ENCODE measurements at regions not wholly inside any gene's neighbourhood (a gene's known extent, or its start where the extent isn't known, plus 50 kb on each side); places are given as distances from the start of the nearest gene placed in this dataset.

DNA sequence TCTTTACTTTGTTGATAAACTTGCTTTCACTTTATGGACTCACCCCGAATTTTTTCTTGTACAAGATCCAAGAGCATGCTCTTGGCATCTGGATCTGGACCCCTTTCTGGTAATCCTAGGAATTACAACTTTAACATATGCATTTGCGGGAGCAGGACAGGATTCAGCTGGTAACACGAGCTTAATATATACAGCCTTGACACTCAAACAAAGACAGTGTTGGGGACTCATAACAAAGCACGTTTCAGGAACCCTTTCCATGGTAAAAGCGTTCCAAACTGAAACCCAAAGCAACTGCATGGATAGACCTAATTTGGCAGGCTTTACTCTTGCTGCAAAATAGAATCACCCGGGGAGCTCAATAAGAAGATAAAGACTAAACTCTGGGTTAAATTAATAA, 349.7 kb upstream of the AMELY start:
- DNase-seq: no peak

DNA sequence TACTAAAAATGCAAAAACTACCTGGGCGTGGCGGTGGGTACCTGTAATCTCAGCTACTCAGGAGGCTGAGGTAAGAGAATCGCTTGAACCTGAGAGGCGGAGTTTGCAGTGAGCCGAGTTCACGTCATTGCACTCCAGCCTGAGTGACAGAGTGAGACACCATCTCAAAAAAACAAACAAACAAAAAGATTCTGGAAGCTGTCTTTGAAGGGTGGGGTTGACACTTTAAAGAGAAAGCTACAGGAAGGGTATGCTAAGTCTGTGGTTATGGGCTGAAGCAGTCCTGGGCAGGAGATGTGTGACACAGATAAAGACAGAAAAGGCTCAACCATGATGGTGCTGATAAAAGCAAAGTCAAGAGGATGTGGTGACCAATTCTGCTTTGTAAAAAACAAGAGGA, 328.5 kb upstream of the AMELY start:
- no peak for DNase-seq

DNA sequence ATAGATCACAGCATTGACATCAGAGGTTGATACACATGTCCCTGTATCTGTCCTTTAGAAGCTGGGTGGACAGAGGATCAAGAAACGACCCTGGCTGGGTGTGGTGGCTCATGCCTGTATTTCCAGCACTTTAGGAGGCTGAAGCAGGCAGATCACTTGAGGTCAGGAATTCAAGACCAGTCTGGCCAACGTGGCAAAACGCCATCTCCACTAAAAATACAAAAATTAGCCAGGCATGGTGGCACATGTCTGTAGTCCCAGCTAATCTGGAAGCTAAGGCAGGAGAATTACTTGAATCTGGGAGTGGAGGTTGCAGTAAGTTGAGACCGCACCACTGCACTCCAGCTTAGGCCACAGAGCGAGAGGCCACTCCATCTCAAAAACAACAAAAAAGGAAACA, 300.4 kb upstream of the AMELY start:
- DNase-seq: no peak

DNA sequence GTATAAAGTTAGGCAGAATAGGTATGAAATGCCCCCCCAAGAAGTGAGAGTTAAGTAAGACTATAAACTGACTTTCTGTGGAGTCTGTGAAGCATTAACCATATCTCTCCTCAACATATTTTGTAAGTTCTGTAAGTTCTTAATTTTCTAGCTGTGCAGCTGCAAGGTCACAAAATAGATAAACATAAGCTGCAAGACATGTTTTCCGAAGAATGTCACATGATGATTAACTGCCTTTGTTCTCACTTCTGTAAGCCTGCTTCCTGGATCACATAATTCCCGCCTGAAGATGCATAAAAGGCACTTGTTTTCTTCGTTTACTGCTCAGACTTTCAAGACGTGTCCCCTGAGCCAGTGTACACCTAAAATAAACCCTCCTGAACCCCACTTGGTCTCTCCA, 292.9 kb upstream of the AMELY start:
- DNase-seq: no peak

DNA sequence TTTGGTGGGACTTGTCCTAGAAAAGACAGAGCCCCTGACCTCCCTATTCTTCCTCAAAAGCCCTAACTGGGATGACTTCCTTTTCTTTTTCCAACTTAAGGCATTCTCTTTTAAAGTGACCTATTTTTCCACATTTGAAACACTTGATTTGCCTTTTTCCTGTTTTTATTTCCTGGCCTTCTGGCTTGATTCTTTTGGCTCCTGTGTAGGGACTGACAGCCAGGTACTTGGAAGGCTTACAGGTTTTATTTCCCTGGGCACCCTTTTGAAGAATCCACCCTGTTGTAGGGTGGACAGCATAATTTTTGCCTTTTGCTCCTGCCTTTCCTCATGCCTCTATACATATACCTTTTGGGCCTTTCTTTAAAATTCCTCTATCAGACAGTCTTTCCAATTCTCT, 271.0 kb upstream of the AMELY start:
- no peak for DNase-seq

DNA sequence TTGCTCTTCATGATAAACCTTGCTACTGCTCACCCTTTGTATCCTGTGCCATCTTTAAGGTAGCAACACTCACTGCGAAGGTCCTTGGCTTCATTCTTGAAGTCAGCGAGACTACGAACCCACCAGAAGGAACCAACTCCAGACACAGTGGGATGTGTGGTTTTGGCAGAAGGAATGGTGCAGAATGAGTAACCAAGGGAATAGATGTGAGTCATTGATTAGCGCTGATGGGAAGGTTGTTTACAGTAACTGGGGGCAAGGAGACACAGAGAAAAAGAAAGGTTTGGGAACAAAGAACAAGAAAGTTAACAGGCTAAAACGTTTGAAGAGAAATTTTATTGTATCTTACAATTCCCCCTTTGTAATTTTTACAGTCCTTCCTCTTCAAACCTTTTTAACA, 266.1 kb upstream of the AMELY start:
- peak in 1 of 51 donors; percentile 0 for DNase-seq

DNA sequence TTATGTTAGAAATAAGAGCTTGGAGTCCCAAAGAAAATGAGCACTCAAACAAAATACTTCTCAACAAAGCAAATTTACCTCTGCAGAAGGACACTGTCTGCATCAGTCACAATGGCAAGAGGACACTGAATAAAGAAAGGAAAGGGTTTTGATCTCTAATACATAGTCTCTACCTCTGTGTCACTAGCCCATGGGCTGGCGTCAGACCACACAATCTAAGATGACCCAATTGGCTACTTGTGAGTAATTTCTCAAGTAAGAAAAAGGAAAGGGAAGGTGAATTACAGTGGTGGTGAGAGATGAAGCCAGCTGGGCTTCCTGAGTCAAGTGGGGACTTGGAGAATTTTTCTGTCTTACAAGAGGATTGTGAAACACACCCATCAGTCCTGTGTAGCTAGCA, 257.9 kb upstream of the AMELY start:
- no peak for DNase-seq

DNA sequence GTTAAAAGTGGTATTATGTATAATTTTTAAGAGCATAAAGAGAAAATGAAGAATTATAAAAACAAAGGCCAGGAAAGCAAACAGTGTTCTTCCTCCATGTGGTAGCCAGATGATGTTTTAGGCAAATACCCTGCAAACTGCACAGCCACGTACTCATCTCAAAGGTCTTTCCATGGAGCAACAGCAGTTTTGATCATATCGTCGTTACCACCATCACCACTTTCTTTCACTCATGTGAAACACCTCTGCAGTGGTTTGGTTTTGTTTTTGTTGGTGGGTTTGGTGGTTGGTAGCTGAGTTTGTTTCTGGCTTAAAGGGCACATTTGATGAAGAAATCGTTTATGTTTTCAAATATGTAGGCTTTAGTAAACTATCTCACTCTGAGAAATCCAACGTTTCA, 229.9 kb upstream of the AMELY start:
- DNase-seq: no peak

All from hypothalamus (tissue), 51 donors.